ENCODE measurements at regions not wholly inside any gene's neighbourhood (a gene's known extent, or its start where the extent isn't known, plus 50 kb on each side); places are given as distances from the start of the nearest gene placed in this dataset.
"Not testable (repeated sequence)": the region's sequence is repeated elsewhere in the genome, so short reads cannot be mapped to it uniquely, and the experiment has no call there.

DNA sequence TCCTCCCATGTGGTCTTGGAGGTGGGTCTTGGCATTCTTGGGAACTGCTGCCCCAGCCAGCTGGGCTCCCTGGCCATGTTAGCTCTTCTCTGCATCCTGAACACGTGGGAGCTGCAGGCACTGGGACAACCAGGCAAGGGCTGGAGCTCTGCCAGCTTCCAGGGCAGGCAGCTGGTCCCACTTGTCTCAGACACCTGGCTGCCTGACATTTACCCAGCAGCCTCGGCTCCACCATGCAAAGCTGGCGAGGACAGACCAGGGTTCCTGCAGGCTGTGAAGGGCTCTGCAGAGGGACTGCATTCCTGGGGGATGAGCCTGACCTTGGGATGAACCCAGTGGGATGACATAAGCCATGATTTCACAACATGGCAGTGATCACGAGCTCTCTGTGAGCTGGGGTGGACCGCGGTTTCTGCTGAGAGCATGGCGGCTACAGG lies 99.0 kb upstream of the TSHZ3 start:
- no peak for DNase-seq

DNA sequence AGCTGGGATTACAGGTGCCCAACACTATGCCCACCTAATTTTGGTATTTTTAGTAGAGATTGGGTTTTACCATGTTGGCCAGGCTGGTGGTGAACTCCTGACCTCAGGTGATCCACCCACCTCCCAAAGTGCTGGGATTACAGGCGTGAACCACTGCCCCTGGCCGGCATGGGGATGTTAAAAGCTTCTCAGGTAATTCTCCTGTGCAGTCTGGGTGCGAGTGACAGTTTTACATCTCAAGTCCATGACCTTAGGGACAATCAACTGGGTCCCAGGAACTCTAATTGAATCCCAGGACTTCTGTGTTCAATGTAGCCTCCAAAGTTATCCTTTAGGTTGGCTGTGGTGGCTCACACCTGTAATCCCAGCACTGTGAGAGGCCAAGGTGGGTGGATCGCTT lies 100.1 kb upstream of the TSHZ3 start:
- DNase-seq: no peak

DNA sequence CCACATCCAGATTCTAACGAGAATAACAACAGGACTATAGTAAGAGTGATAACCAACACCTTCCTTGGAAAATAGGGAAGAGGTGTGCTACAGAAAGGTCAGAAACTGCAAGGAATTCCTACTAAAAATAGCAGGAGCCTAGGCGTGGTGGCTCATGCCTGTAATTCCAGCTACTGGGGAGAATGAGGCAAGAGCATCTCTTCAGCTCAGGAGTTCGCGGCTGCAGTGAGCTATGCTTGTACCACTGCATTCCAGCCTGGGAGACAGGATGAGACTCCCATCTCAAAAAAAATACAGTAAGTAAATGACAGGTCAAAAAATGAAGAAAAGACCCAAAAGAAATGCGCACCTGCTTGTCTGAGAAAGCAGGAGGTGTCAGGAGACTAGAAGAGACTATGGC lies 101.5 kb upstream of the TSHZ3 start:
- no peak for DNase-seq

DNA sequence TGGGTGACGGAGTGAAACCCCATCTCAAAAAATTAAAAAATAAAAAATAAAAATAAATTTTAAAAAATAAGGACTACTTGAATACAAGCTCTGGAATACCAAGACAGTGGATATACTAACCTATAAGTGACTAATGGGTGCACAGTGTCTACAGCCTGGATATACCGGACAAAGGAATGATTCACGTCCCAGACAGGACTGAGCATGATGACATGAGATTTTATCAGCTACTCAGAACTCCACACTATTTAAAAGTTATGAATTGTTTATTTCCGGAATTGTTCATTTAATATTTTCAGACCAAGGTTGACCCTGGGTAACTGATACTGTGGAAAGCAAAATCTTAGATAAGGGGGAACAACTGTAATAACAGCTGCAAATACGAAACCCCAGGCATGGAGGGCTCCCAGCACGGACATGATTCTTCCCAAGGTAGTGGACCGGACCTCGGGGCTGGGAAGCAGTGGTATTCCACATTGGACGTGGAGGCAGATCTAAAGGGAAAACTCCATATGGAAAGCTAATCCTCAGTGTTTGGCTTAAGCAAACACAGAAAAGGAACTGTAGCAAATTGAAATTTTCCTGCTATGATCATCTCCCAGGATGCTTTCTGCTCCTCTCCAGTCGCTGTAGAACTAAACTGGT lies 102.6 kb upstream of the TSHZ3 start:
- DNase-seq: no peak

DNA sequence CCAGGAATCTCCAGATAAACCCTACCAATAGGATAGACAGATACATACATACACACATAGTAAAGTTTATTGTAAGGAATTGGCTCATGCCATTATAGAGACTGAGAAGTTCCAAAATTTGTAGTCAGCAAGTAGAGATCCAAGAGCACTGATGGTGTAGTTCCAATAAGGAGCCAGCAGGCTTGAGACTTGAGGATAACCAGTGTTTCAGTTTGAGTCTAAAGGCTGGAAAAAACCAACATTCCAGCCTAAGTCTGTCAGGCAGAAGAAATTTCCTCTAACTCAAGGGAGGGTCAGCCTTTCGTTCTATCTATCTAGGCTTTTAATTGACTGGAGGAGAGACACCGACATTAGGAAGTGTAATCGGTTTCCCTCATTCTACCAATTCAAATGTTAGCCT lies 110.2 kb upstream of the TSHZ3 start:
- no peak for DNase-seq

DNA sequence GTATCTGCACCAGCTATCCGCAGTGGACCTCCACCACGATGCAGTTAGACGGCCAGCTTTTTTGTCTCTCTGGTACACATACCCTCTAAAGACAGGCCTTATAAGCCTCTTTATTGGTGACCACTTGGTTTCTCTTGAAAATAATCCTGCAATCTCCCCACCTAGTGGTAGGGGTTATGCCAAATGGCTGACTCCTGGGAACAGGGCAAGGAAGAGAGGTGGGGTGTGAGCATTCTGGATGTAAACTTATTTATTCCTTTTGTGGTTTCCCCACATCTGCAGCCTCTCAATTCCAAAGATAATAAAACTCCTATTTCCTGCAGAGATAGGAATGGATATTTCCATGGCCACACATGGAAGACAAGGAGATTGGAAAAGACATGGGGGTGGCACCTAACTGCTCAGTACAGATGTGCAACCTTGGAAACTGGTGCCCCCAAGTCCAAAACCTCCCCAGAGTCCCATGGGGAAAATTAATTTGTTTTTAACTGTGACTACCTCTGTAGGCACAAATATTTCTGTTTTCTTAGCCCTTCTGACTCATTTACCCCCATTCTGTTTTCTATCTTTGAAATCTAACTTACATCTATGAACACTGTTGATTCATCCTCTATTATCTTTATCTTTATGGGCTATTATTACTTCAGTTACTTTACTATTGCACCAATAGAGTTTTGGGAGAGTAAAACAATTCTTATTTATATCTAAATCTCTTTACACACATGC lies 112.7 kb upstream of the TSHZ3 start:
- DNase-seq: no peak

DNA sequence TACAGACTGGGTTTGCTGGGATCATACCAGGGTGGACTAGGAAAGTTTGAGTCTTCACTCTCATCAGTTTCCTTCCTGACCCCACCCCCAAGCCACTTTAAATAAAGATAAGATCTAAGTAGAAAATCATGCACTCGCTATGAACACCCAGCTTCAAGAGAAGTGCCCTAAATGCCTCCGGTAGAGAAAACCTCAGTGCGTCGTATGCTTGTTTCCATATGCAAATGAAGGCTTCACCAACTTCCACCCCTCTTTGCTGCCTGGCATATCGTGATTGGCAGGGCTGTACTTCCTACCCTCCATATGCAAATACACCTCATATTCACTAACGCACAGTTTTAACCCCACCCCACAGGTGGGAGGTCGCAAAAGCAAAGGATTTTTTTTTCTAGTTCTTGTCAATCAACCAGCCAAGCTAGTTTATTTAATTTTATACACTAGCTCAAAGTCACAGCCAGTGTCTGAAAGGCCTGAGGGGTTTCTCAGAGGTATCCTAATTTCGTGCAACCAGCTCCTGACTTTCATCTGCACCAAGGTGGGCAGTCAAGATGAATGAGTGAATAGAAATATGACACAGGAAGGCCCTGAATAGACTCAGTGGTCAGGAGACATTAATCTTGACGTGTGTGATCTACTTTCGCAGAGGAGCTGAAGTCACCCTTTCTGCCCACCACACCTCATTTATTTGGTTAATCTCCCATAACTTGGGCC lies 121.1 kb upstream of the TSHZ3 start:
- DNase-seq: no peak

DNA sequence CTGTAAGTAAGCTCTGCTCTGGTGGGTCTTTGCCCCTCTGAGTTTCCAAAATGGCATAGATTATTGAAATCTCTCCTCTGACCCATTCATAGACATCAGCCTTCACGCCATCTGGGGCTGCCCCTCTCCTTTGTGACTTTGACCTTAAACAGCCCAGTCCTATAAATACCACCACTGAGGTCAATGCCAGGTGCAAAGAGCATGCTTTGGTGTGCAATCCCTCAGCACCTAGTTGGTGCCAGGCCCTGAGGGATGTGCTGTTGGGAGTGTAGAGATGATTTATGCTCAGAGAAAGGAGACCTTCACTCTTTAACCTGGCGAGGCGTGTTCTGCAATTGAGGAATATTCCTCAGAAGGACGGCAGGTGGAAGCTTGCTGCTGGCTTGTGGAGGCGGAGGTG lies 121.7 kb upstream of the TSHZ3 start:
- DNase-seq: no peak

DNA sequence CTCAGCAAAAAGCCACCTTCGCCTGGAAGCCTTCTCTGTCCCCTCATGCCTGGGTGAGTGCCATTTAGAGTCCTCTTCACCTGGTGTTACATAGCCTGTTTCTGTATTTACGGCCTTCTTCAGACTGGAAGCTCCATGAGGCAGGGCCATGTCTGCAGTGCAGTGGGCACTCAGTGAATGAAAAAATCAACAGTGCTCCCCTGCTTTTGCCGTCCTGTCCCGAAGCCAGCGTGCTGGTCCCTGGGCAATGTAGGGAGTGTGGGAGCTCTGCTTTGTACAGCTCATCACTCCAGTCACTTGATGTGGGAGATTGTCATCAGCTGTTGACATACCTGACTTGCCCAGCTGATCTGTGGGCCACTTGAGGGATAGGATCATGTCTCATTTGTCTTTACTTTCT lies 129.0 kb upstream of the TSHZ3 start:
- DNase-seq: no peak

DNA sequence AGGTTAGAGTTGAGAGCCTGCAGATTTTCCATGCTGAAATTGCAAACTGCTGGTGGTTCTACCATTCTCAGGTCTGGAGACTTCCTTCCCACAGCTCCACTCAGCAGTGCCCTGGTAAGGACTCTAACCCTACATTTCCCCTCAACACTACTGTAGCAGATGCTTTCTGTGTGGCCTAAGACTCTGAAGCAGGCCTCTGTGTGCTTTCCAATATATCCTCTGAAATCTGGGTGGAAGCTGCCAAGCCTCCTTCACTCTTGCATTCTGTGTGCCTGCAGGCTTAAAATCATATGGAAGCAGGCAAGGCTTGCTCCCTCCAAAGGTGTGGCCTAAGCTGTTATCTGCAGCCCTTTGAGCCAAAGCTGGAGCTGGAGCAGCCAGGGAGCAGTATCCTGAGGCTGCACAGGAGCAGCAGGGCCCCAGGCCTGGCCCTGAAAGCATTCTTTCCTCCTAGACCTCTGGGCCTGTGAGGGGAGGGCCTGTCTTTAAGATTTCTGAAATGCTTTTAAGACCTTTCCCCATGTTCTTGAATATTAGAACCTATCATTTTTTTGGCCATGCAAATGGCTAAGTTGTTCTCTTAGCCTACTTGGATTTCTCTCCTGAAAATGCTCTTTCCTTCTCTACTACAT lies 134.1 kb upstream of the TSHZ3 start:
- no peak for DNase-seq

DNA sequence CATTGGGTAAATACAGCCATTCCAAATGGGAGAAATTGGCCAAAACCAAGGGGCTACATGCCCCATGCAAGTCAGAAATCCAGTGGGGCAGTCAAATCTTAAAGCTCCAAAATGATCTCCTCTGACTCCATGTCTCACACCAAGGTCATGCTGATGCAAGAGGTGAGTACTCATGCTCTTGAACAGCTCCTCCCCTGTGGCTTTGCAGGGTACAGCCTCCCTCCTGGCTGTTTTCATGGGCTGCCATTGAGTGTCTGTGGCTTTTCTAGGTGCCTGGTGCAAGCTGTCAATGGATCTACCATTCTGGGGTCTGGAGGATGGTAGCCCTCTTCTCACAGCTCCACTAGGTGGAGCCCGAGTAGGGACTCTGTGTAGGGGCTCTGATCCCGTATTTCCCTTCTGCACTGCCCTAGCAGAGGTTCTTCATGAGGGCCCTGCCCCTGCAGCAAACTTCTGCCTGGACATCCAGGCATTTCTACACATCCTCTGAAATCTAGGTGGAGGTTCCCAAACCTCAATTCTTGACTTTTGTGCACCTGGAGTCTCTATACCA lies 135.7 kb upstream of the TSHZ3 start:
- DNase-seq: not testable (repeated sequence)

DNA sequence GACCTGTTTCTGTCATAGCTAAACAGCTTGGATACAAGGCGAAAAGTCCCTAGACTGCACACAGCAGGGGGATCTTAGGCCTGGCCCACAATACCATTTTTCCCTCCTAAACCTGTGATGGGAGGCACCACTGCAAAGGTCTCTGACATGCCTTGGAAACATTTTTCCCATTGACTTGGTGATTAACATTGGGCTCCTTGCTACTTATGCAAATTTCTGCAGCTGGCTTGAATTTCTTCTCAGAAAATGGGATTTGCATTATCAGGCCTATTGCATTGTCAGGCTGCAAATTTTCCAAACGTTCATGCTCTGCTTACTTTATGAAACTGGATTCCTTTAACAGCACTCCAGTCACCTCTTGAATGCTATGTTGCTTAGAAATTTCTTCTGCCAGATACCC lies 136.2 kb upstream of the TSHZ3 start:
- DNase-seq: no peak

DNA sequence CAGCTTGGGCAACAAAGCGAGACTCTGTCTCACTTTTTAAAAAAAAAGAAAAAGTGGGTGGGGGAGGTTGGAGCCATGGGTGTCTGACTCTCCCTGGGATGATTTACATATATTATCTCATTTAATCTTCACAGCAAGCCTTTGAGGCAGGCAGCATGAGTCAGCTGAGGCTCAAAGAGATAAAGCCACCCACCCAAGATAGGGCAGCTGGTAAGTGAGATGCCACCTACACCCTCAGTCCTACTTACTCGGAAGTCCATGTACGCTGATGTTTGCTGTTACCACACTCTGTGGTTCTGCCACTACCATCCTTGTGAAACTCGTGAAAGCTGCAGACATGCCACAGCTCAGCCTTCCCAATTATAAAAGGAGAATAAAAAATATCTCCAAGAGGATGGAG lies 142.0 kb upstream of the TSHZ3 start:
- DNase-seq: no peak

DNA sequence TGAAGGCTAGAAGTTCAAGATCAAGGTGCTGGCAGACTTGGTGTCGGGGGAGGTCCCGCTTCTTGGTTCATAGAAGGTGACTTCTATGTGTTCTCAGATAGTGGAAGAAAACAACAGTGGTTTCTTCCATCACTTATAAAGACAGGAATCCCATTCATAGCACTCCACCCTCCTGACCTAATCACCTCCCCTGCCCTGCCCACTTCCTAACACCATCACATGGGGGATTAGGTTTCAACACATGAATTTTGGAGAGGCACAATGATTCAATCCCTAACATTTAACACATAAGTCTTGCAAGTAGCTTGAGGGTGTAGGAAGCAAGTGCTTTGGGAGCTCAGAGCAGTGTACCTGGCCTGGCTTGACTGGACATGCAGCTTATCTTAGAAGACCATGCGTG lies 142.8 kb upstream of the TSHZ3 start:
- DNase-seq: no peak

DNA sequence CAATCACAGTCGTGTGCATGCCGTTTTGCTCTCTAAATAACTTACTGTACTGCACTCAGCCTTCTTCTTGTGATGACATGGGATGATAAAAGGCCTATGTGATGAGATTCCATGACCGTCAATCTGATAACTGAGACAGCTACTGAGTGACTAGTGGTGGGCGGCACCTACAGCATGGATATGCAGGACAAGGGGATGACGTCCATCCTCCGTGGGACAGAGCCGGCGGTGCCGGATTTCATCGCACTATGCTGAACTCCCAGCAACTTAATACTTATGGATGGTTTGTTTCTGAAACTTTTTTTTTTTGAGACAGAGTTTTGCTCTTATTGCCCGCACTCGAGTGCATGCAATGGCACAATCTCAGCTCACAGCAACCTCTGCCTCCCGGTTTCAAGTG lies 146.8 kb upstream of the TSHZ3 start:
- no peak for DNase-seq

DNA sequence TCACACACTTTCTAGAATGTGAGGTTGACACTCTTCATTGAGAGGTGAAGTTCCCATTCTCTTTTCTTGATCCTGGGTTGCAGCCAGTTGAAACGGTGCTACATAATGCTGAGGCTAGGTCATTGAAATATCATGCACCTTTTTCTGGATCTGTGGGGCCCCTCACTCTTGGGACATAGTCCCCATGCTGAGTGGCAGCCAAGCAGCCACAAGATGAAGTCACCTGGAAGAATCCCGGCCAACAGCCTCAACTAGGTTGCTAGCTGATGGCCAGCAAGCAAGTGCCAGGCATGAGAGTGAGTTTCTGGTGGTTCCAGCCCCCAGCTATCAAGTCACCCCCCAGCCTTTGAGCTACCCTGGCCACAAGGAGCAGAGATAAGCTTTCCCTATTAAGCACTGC lies 148.5 kb upstream of the TSHZ3 start:
- DNase-seq: no peak

DNA sequence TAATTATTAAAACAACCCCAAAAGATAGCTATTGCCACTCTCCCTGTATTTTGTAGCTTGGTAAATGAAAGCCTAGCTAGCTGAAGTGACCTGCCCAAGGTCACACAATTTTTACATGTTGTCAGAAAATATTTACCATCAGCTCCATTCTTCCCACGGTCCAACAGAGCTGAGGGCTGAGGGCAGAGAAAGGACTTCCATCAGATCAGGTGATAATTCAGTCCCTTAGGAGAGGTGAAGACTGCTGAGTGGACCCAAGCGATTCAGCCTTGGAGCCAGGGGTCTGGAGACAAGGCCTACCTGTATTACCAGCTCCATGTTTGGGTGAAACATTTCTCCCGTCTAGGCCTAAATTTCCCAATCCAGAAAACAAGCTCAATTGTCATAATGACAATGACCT lies 149.5 kb upstream of the TSHZ3 start:
- DNase-seq: no peak

DNA sequence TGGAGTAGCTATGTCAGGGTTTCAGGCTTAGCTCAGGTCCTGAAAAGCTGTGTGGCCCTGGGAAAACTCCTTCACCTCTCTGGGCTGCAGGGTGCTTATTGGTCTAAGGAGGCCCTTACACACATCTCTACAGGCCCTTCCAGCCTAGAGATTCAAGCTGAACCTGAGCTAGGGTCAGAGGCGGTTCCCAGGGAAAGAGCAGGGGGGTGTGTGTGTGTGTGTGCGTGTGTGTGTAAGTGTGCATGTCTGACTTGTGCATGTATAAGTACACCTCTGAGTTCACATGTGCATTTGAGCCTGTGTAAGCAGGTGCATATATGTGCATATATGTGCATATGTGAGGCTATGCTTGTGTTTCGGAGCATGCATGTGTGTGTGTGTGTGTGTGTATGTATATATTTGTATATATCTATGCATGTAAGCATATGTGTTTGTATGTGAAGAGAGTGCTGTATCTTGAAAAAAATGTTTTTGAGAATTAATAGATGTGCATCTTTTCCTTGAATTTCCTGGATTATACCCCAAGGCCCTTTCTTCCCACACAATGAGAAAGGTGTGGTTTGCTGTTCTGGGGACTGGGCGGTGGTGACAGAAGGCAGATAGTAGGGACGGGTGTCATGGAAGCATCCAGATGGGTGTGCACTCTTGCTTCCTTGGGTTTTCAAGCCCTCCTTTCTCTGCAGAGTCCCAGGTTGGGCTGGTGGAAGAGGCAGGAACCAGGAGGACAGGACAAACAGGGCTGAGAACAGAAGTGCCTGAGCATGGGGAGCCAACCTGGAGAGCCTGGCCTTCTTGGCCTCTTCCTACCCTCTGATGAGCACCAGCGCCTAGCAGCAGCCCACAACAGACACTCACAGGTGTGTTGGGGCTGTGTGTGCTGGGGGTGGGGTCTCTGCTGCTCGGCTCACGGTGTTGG lies 150.3 kb upstream of the TSHZ3 start:
- DNase-seq: no peak

DNA sequence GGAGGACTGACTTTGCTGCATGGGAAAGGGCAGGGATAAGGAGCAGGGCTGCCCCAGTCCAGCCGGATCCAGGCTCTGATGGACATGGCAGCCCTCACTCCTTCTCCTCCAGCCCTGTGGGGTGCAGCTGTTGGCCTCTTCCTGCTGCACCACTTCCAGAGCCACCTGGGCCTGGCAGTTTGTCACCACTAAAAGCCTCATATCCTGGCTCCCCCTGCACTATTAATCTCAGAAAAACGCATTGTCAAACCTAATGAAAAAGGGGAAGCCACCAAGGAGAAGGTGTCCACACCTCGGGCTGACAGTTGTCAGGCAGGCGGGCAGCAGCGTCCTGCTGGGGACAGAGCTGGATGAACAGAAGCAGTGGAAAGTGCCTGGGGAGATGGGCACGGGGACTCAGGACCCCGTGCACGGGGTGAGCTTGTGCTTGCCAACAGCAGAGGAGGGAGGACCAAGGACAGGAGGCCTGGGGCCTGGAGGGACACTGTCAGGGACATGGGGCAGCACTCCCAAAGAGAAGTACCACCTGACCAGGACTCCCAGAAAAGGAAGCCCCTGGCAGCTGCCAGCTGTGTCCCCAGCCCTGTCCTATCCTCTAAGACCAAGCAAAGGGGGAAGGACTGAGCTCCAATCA lies 151.1 kb upstream of the TSHZ3 start:
- no peak for DNase-seq

DNA sequence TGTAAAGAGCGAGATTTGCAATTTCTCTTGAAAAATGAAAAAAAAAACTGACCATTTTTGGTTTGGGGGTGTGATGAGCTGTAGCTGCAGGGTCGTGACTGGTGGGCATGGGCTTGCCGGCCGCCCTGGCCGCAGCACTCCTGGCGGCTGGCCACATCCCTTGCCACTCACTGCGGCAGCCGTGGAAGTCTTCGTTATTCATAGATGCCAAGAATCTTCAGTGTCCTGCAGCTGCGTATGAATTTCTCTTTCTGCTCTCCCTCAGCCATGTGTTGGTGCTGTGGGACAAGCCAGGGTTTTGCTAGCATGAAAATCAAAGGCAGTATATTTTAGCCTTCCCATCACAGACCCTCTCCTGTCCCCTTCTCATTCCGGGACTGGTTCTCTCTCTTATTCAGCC lies 151.7 kb upstream of the TSHZ3 start:
- no peak for DNase-seq

DNA sequence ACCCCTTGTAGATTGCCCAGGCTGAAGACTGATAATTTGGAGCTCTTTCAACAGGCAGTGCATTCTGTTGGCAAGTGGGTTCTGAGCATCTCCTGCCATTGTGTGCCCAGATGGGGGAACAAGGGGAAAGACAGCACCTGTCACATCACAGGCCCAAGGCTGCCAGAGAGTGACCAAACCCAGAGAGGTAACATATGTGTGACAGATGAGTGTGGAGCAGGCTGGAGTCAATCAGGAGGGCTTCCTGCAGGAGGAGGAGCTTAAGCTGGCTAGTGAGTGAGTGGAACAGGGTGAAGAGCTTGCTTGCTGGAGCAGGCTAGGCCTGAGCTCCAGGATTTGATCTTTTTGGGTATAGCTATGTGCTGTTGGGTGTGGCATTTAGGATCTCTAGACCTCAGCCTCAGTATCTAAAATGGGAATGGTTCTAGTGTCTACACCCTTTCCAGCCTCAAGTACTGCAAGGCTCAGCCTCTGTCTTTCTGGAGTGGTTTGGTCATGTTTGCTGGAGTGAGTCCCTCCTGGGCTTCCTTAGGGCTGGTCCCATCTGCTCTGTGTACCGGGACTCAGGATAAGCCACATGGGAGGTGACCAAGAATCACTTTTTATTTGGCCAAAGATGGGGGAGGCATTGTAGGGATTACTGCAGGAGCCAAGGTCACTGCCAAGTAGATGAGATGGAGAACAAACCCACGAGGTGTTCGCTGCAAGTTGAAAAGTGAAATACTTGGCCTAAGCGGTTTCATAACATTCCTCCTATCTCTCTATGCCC lies 152.4 kb upstream of the TSHZ3 start:
- no peak for DNase-seq
